Kidney (tissue), 13 donors: ENCODE measurements at regions not wholly inside any gene's neighbourhood (a gene's known extent, or its start where the extent isn't known, plus 50 kb on each side); places are given as distances from the start of the nearest gene placed in this dataset.
A peak's percentile ranks its signal among the peaks of the same experiment; 100 is the strongest.

Experiments used
- DNase-seq, 5 donors: peaks; one replicate each; pipeline ENCODE4 v3.0.0-alpha.2; 2013 to 2020
- FAIRE-seq: peaks from 2 replicates; lab custom pipeline; 2012; peaks lifted over from hg19 to GRCh38; lab: Jason Lieb, UNC
- H3K27ac ChIP-seq, 2 donors: one replicate each; pipeline ENCODE4 v1.7.0; 2013; ENCODE audit warnings: low read depth in 2 of 2, low read length in 2 of 2, inconsistent platforms in 1 of 2
- H3K27me3 ChIP-seq: one replicate; pipeline ENCODE4 v1.7.1; 2013; ENCODE audit warnings: low read length, inconsistent platforms; ENCODE audit not compliant: control insufficient read depth, insufficient read depth
- H3K36me3 ChIP-seq, 3 donors: one replicate each; pipeline versions ENCODE4 v1.7.0 to v1.7.1; 2013; ENCODE audit warnings: low read length in 3 of 3, control low read depth in 1 of 3, inconsistent platforms in 1 of 3; ENCODE audit not compliant: insufficient read depth in 3 of 3, control insufficient read depth in 2 of 3
- H3K4me1 ChIP-seq, 3 donors: one replicate each; pipeline versions ENCODE4 v1.7.0 to v1.7.1; 2013; ENCODE audit warnings: low read length in 3 of 3, inconsistent platforms in 1 of 3, low read depth in 1 of 3; ENCODE audit not compliant: control insufficient read depth in 2 of 3, insufficient read depth in 2 of 3
- H3K4me3 ChIP-seq, 3 donors: one replicate each; pipeline versions ENCODE4 v1.7.0 to v1.8.1; 2013; ENCODE audit warnings: low read length in 3 of 3, control low read depth in 1 of 3, inconsistent platforms in 1 of 3
- H3K9ac ChIP-seq, 3 donors: one replicate each; pipeline versions ENCODE4 v1.7.0 to v1.7.1; 2013; ENCODE audit warnings: low read length in 3 of 3, control low read depth in 1 of 3, inconsistent platforms in 1 of 3
- H3K9me3 ChIP-seq, 3 donors: one replicate each; pipeline versions ENCODE4 v1.7.0 to v1.7.1; 2013; ENCODE audit warnings: low read length in 3 of 3, control low read depth in 1 of 3, inconsistent platforms in 1 of 3; ENCODE audit not compliant: control insufficient read depth in 2 of 3, insufficient read depth in 1 of 3
- CTCF ChIP-seq: IDR thresholded peaks from 3 replicates; pipeline ENCODE4 v1.5.1; 2012; ENCODE audit warnings: mild to moderate bottlenecking, moderate library complexity, borderline replicate concordance; ENCODE audit not compliant: insufficient read depth; ENCODE audit errors: extremely low read depth
- intact Hi-C: fragments of 100-400 bp; cut with DNase I; formaldehyde crosslinking; loops from one replicate; pipeline ENCODE4 v1.11.1; 2022
- donor health status: control.
- donor health status: control.
- donor health status: control.
- donor health status: control.
- donor health status: control.
- donor health status: DM: yes; HTN: yes; CAD: no.
- donor health status: Normal renal cell carcinoma (clear cell type).

- peak overlapping the region; percentile 62 to 72 (median 64) for H3K4me3 ChIP-seq
- FAIRE-seq: peak; percentile 87
- intact Hi-C loops: no loop called here
These were observed 302.6 kb downstream of the KLF6 start for GRCh38 chr10:3482200-3482993.

GRCh38 chr10:3481496-3481895 is 303.5 kb downstream of the KLF6 start:
- H3K27ac ChIP-seq: no peak overlapping the region
- FAIRE-seq: no peak
- no peaks in the 10 kb centered on the region for H3K27me3 ChIP-seq

More at GRCh38 chr10:3482200-3482993, 302.6 kb downstream of the KLF6 start:
- DNase-seq: peak in 4 of 5 donors; percentile 86 to 97 (median 92)
- Histone ChIP-seq H3K27ac (peak overlapping the region; percentile 75 to 90), H3K9ac (peak overlapping the region in 2 of 3 donors; percentile 52 to 58), H3K9me3 (no peaks in the 10 kb centered on the region), H3K4me1 (peaks cover 6 to 15% (median 10%) of the 10 kb centered on the region in 3 donors), H3K27me3 (no peaks in the 10 kb centered on the region), H3K36me3 (no peaks in the 10 kb centered on the region)
- TF ChIP-seq CTCF: no peak

GRCh38 chr10:3480990-3481315 is 304.1 kb downstream of the KLF6 start:
- Histone ChIP-seq H3K9me3 (no peaks in the 10 kb centered on the region), H3K36me3 (no peaks in the 10 kb centered on the region), H3K4me1 (peaks cover 6 to 15% (median 10%) of the 10 kb centered on the region in 3 donors), H3K27ac (no peak overlapping the region), H3K9ac (no peak overlapping the region), H3K4me3 (no peak overlapping the region), H3K27me3 (no peaks in the 10 kb centered on the region)
- TF ChIP-seq CTCF: no peak
- intact Hi-C loops: no loop called here
- FAIRE-seq (no peak), DNase-seq (no peak)

More at GRCh38 chr10:3481496-3481895, 303.5 kb downstream of the KLF6 start:
- no peak for DNase-seq
- Histone ChIP-seq H3K9ac (no peak overlapping the region), H3K4me3 (no peak overlapping the region), H3K4me1 (peaks cover 6 to 15% (median 10%) of the 10 kb centered on the region in 3 donors), H3K36me3 (no peaks in the 10 kb centered on the region), H3K9me3 (no peaks in the 10 kb centered on the region)
- intact Hi-C loops: no loop called here
- no peak for TF ChIP-seq CTCF
